Neural cell (in vitro differentiated cells): ENCODE measurements at regions not wholly inside any gene's neighbourhood (a gene's known extent, or its start where the extent isn't known, plus 50 kb on each side); places are given as distances from the start of the nearest gene placed in this dataset.

Source experiments
- H2AFZ ChIP-seq: fragments of 200-600, 300-800 bp; sonication (generic), shearing (Covaris generic); 2 replicates; pipeline ENCODE4 v1.6.0; 2014; ENCODE audit warnings: low read depth, mild to moderate bottlenecking, antibody characterized with exemption, low read length, moderate library complexity
- H3F3A ChIP-seq: fragments of 200-600 bp; shearing (Covaris generic); 2 replicates; pipeline ENCODE4 v1.6.1; 2016; ENCODE audit warnings: mild to moderate bottlenecking, moderate library complexity, mixed read lengths, antibody characterized with exemption, low read length; ENCODE audit not compliant: insufficient read depth, poor library complexity, severe bottlenecking
- H3K27ac ChIP-seq: fragments of 200-600, 300-800 bp; sonication (generic), shearing (Covaris generic); 2 replicates; pipeline ENCODE4 v1.5.1; 2014; ENCODE audit warnings: mild to moderate bottlenecking, low read length, moderate library complexity
- H3K27me3 ChIP-seq: fragments of 300-800, 200-600 bp; sonication (generic), shearing (Covaris generic); 2 replicates; pipeline ENCODE4 v1.6.0; 2014; ENCODE audit warnings: mild to moderate bottlenecking, low read depth, low read length, moderate library complexity; ENCODE audit not compliant: insufficient read depth
- H3K36me3 ChIP-seq: fragments of 300-800, 200-600 bp; sonication (generic), shearing (Covaris generic); 2 replicates; pipeline ENCODE4 v1.5.1; 2014; ENCODE audit warnings: mild to moderate bottlenecking, antibody characterized with exemption, low read length, moderate library complexity; ENCODE audit not compliant: insufficient read depth
- H3K4me2 ChIP-seq: fragments of 300-800, 200-600 bp; sonication (generic), shearing (Covaris generic); 2 replicates; pipeline ENCODE4 v1.6.0; 2014; ENCODE audit warnings: mild to moderate bottlenecking, low read length
- H3K4me3 ChIP-seq: fragments of 300-800, 200-600 bp; sonication (generic), shearing (Covaris generic); 2 replicates; pipeline ENCODE4 v1.5.1; 2014; ENCODE audit warnings: mild to moderate bottlenecking, low read length, moderate library complexity
- H3K79me2 ChIP-seq: fragments of 200-600 bp; shearing (Covaris generic); replicated peaks from 2 replicates; pipeline ENCODE4 v1.6.0; 2014; ENCODE audit warnings: mild to moderate bottlenecking, low read length, moderate library complexity; ENCODE audit not compliant: insufficient read depth
- H3K9ac ChIP-seq: fragments of 300-800, 200-600 bp; sonication (generic), shearing (Covaris generic); 2 replicates; pipeline ENCODE4 v1.6.1; 2016; ENCODE audit warnings: mild to moderate bottlenecking, low read length, mixed read lengths
- H3K9me2 ChIP-seq: fragments of 200-600 bp; shearing (Covaris generic); 2 replicates; pipeline ENCODE4 v1.6.1; 2016; ENCODE audit warnings: mild to moderate bottlenecking, low read length, mixed read lengths; ENCODE audit not compliant: insufficient read depth
- H3K9me3 ChIP-seq: fragments of 200-600, 300-800 bp; sonication (generic), shearing (Covaris generic); 2 replicates; pipeline ENCODE4 v1.6.1; 2016; ENCODE audit warnings: mild to moderate bottlenecking, mixed run types, low read length, moderate library complexity, mixed read lengths
- H4K20me1 ChIP-seq: fragments of 200-600 bp; shearing (Covaris generic); 2 replicates; pipeline ENCODE4 v1.6.1; 2016; ENCODE audit warnings: mild to moderate bottlenecking, mixed run types; ENCODE audit not compliant: insufficient read depth
- EP300 ChIP-seq: fragments of 450-650 bp; conservative IDR thresholded peaks from 2 replicates; pipeline ENCODE4 v1.6.1; 2014; ENCODE audit warnings: antibody characterized with exemption, mild to moderate bottlenecking, moderate library complexity; ENCODE audit not compliant: poor library complexity, severe bottlenecking
- EZH2 ChIP-seq: fragments of 200-600, 300-800 bp; shearing (Covaris generic), sonication (generic); IDR thresholded peaks from 2 replicates; pipeline ENCODE4 v1.6.1; 2014; ENCODE audit warnings: antibody characterized with exemption, low read length, borderline replicate concordance, mild to moderate bottlenecking; ENCODE audit not compliant: insufficient read depth, poor library complexity, severe bottlenecking
- MXI1 ChIP-seq: fragments of 450-650 bp; conservative IDR thresholded peaks from 2 replicates; pipeline ENCODE4 v1.6.1; 2014; ENCODE audit warnings: antibody characterized with exemption, mild to moderate bottlenecking; ENCODE audit not compliant: poor library complexity, severe bottlenecking
- POLR2AphosphoS5 ChIP-seq: IDR thresholded peaks from 2 replicates; pipeline ENCODE4 v1.6.1; 2012
- RAD21 ChIP-seq: fragments of 450-650 bp; conservative IDR thresholded peaks from 2 replicates; pipeline ENCODE4 v1.6.1; 2014; ENCODE audit warnings: antibody characterized with exemption, mild to moderate bottlenecking, moderate library complexity
- SMC3 ChIP-seq: fragments of 450-650 bp; conservative IDR thresholded peaks from 2 replicates; pipeline ENCODE4 v1.6.1; 2014; ENCODE audit warnings: antibody characterized with exemption, mild to moderate bottlenecking, moderate library complexity; ENCODE audit not compliant: poor library complexity
- TAF1 ChIP-seq: IDR thresholded peaks from 2 replicates; pipeline ENCODE4 v1.6.1; 2012; ENCODE audit warnings: low read depth
- TF ChIP-seq, protein P1 (sequence below): IDR thresholded peaks from 2 replicates; pipeline ENCODE4 v1.6.1; 2012; ENCODE audit warnings: borderline replicate concordance
- TF ChIP-seq, protein P2 (sequence below): fragments of 450-650 bp; IDR thresholded peaks from 2 replicates; pipeline ENCODE4 v1.5.1; 2014; ENCODE audit warnings: antibody characterized with exemption, mild to moderate bottlenecking, moderate library complexity; ENCODE audit not compliant: poor library complexity, severe bottlenecking

DNA sequence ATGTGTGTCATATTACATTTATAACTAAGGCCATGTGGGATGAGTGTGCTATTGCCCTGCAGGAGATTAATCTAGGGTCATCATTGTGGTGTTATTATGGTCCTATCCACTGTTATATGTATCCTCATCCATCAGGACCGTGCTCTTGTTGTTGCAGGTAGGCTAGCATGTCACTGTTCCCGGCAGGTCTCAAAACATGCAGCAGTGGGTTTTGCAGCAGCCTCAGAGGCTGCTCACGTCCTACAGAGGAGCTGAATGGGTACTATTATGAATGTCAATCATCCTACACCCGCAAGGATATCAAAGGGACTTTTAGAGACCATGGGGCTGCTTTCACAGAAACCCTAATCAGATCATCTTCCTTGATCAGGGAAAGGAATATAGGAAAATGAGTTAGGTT lies 318.2 kb downstream of the SAMD5 start:
- peak overlapping the region; percentile 54 for H3K4me3 ChIP-seq
- H3K27ac ChIP-seq: peak overlapping the region; percentile 87
- H3K79me2 ChIP-seq: no peaks in the 10 kb centered on the region
- H4K20me1 ChIP-seq: no peaks in the 10 kb centered on the region
- peak overlapping the region; percentile 52 for H3K4me2 ChIP-seq
- H3K9me3 ChIP-seq: no peaks in the 10 kb centered on the region
- H3K27me3 ChIP-seq: no peaks in the 10 kb centered on the region
- TF ChIP-seq POLR2AphosphoS5 (peak; percentile 80), EP300 (peak; percentile 63), SMC3 (peak; percentile 29), RAD21 (peak; percentile 21), MXI1 (no peak), TAF1 (no peak), EZH2 (no peak)
- TF ChIP-seq, protein P1, sequence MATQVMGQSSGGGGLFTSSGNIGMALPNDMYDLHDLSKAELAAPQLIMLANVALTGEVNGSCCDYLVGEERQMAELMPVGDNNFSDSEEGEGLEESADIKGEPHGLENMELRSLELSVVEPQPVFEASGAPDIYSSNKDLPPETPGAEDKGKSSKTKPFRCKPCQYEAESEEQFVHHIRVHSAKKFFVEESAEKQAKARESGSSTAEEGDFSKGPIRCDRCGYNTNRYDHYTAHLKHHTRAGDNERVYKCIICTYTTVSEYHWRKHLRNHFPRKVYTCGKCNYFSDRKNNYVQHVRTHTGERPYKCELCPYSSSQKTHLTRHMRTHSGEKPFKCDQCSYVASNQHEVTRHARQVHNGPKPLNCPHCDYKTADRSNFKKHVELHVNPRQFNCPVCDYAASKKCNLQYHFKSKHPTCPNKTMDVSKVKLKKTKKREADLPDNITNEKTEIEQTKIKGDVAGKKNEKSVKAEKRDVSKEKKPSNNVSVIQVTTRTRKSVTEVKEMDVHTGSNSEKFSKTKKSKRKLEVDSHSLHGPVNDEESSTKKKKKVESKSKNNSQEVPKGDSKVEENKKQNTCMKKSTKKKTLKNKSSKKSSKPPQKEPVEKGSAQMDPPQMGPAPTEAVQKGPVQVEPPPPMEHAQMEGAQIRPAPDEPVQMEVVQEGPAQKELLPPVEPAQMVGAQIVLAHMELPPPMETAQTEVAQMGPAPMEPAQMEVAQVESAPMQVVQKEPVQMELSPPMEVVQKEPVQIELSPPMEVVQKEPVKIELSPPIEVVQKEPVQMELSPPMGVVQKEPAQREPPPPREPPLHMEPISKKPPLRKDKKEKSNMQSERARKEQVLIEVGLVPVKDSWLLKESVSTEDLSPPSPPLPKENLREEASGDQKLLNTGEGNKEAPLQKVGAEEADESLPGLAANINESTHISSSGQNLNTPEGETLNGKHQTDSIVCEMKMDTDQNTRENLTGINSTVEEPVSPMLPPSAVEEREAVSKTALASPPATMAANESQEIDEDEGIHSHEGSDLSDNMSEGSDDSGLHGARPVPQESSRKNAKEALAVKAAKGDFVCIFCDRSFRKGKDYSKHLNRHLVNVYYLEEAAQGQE: peak; percentile 52
- TF ChIP-seq, protein P2, sequence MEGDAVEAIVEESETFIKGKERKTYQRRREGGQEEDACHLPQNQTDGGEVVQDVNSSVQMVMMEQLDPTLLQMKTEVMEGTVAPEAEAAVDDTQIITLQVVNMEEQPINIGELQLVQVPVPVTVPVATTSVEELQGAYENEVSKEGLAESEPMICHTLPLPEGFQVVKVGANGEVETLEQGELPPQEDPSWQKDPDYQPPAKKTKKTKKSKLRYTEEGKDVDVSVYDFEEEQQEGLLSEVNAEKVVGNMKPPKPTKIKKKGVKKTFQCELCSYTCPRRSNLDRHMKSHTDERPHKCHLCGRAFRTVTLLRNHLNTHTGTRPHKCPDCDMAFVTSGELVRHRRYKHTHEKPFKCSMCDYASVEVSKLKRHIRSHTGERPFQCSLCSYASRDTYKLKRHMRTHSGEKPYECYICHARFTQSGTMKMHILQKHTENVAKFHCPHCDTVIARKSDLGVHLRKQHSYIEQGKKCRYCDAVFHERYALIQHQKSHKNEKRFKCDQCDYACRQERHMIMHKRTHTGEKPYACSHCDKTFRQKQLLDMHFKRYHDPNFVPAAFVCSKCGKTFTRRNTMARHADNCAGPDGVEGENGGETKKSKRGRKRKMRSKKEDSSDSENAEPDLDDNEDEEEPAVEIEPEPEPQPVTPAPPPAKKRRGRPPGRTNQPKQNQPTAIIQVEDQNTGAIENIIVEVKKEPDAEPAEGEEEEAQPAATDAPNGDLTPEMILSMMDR: no peak
- no peaks in the 10 kb centered on the region for H3K36me3 ChIP-seq
- H3K9ac ChIP-seq: peak overlapping the region; percentile 47
- no peaks in the 10 kb centered on the region for H3K9me2 ChIP-seq
- no peak overlapping the region for H2AFZ ChIP-seq
- no peaks in the 10 kb centered on the region for H3F3A ChIP-seq

DNA sequence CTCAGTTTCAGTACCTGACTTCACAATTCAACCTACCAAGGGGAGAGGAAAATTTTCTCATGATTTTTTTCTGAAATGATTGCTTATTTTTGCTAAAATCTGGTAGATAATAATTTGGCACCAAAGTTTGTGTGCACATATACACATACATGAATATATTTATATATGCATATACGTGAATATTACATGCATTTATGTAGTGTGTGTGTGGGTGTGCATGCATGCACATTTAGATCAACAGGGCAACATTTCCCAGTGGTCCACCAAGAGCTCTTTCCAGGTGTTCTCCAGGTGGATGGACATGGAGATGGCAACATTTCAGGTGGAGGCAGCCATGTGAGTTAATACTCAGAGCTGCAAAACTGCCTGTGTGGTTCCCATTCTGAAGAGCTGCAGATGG lies 320.9 kb downstream of the SAMD5 start:
- H2AFZ ChIP-seq: no peak overlapping the region
- TF ChIP-seq, protein P1: no peak
- no peak for TF ChIP-seq TAF1
- no peak for TF ChIP-seq EP300
- no peak for TF ChIP-seq MXI1
- TF ChIP-seq RAD21: no peak
- no peak for TF ChIP-seq SMC3
- no peak for TF ChIP-seq POLR2AphosphoS5
- TF ChIP-seq, protein P2: no peak
- TF ChIP-seq EZH2: no peak
- H3K9ac ChIP-seq: no peak overlapping the region
- H3K4me2 ChIP-seq: no peak overlapping the region
- no peaks in the 10 kb centered on the region for H3F3A ChIP-seq
- no peaks in the 10 kb centered on the region for H3K9me2 ChIP-seq
- H3K27me3 ChIP-seq: no peaks in the 10 kb centered on the region
- H4K20me1 ChIP-seq: no peaks in the 10 kb centered on the region
- no peaks in the 10 kb centered on the region for H3K79me2 ChIP-seq
- no peaks in the 10 kb centered on the region for H3K9me3 ChIP-seq
- H3K4me3 ChIP-seq: no peak overlapping the region
- no peak overlapping the region for H3K27ac ChIP-seq
- H3K36me3 ChIP-seq: no peaks in the 10 kb centered on the region
